ENCODE measurements at regions not wholly inside any gene's neighbourhood (a gene's known extent, or its start where the extent isn't known, plus 50 kb on each side); places are given as distances from the start of the nearest gene placed in this dataset.

GRCh38 chr9:108166519-108166918 is 677.0 kb upstream of the KLF4 start:
- Histone ChIP-seq H3K4me1 (peaks cover 12 to 36% (median 23%) of the 10 kb centered on the region in 4 donors), H3K27me3 (no peaks in the 10 kb centered on the region), H3K4me3 (no peak overlapping the region), H3K36me3 (no peaks in the 10 kb centered on the region), H3K9me3 (no peaks in the 10 kb centered on the region), H3K27ac (peak overlapping the region in 4 of 5 donors; percentile 27 to 61 (median 51))
- 27 to 51% (median 42%) methylated on average over 2 of the region's 2 CpGs for WGBS, 5 donors
- peak in 1 of 3 donors; percentile 20 for TF ChIP-seq POLR2AphosphoS5 (IDR thresholded peaks at IDR 0.05)
- no peak for TF ChIP-seq CTCF (IDR thresholded peaks at IDR 0.05)
- DNase-seq: peak in 1 of 2 donors; percentile 82
- intact Hi-C loops (cut with DNase I; ENCODE audit: low total_unique reads): no loop called here

GRCh38 chr9:108163321-108164005 is 673.9 kb upstream of the KLF4 start:
- TF ChIP-seq POLR2A (IDR thresholded peaks at IDR 0.05) (no peak), POLR2AphosphoS5 (IDR thresholded peaks at IDR 0.05) (no peak), EP300 (IDR thresholded peaks at IDR 0.05) (no peak), CTCF (IDR thresholded peaks at IDR 0.05) (no peak)
- 89 to 92% (median 90%) methylated on average over 6 of the region's 6 CpGs for whole genome bisulfite sequencing, 5 donors

GRCh38 chr9:108162664-108163063 is 673.1 kb upstream of the KLF4 start:
- no peak for TF ChIP-seq POLR2A (IDR thresholded peaks at IDR 0.05)
- no peak for TF ChIP-seq CTCF (IDR thresholded peaks at IDR 0.05)
- TF ChIP-seq POLR2AphosphoS5 (IDR thresholded peaks at IDR 0.05): no peak
- TF ChIP-seq EP300 (IDR thresholded peaks at IDR 0.05): no peak
- intact Hi-C loops (cut with DNase I; ENCODE audit: low total_unique reads): no loop called here
- Histone ChIP-seq H3K27ac (no peak overlapping the region), H3K9me3 (no peaks in the 10 kb centered on the region), H3K27me3 (no peaks in the 10 kb centered on the region), H3K4me3 (no peak overlapping the region), H3K36me3 (no peaks in the 10 kb centered on the region), H3K4me1 (peaks cover 12 to 31% (median 21%) of the 10 kb centered on the region in 4 donors)
- no peak for DNase-seq
- WGBS, 5 donors: 76 to 89% (median 82%) methylated on average over 1 of the region's 1 CpG

More at GRCh38 chr9:108163321-108164005, 673.9 kb upstream of the KLF4 start:
- H3K27me3 ChIP-seq: no peaks in the 10 kb centered on the region
- no peaks in the 10 kb centered on the region for H3K36me3 ChIP-seq
- no peaks in the 10 kb centered on the region for H3K9me3 ChIP-seq
- no peak overlapping the region for H3K4me3 ChIP-seq
- no peak overlapping the region for H3K27ac ChIP-seq
- H3K4me1 ChIP-seq: peaks cover 12 to 36% (median 24%) of the 10 kb centered on the region in 4 donors
- intact Hi-C loops (cut with DNase I; ENCODE audit: low total_unique reads): no loop called here
- DNase-seq: no peak

GRCh38 chr9:108161503-108161902 is 671.9 kb upstream of the KLF4 start:
- Histone ChIP-seq H3K36me3 (no peaks in the 10 kb centered on the region), H3K9me3 (no peaks in the 10 kb centered on the region), H3K27me3 (no peaks in the 10 kb centered on the region), H3K27ac (no peak overlapping the region), H3K4me1 (peaks cover 4 to 24% (median 11%) of the 10 kb centered on the region in 4 donors), H3K4me3 (no peak overlapping the region)
- WGBS, 5 donors: 35 to 52% (median 43%) methylated on average over 1 of the region's 1 CpG
- DNase-seq: no peak
- TF ChIP-seq EP300 (IDR thresholded peaks at IDR 0.05) (no peak), POLR2A (IDR thresholded peaks at IDR 0.05) (no peak), CTCF (IDR thresholded peaks at IDR 0.05) (no peak), POLR2AphosphoS5 (IDR thresholded peaks at IDR 0.05) (no peak)
- intact Hi-C loops (cut with DNase I; ENCODE audit: low total_unique reads): no loop called here
